ENCODE measurements at regions not wholly inside any gene's neighbourhood (a gene's known extent, or its start where the extent isn't known, plus 50 kb on each side); places are given as distances from the start of the nearest gene placed in this dataset.

DNA sequence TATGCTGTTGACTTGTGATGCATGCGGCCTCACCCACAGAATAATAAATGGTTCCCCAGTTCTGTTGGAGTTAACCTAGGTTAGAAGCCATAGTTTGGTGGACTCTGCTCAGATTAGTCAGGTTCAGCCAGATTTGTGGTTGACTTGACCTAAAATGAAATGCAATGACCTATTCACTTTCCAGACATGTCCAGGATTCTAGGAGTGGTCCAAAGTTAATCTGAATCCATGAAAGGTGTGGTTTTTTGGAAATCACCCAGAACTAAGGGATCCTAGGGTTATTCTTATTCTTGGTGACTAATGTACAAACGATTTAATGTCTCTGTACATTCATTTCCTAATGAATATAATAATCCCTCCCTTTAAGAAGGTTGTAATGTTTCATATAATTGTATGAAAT, 88.9 kb upstream of the RBBP8 start:
- DNase-seq (ENCODE audit: low spot score): no peak

DNA sequence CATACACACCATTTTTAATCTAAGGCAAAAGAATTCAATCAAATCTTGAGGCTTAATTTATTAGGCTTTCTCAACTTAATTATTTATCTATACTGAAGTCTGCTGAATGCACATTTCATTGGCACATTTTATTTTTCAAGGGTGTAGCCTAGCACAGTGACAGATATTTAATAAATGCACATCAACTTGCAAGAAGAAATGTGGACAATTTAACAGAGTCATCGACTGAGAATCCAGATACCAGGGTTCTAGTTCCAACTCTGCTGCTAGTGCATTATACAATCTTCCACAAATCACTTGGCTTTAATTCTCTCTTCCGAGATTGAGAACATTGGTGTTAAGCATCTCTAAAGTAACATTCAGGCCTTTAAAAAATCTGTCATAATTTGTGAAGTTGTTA, 88.5 kb upstream of the RBBP8 start:
- no peak for DNase-seq (ENCODE audit: low spot score)
- TF ChIP-seq, protein P1, sequence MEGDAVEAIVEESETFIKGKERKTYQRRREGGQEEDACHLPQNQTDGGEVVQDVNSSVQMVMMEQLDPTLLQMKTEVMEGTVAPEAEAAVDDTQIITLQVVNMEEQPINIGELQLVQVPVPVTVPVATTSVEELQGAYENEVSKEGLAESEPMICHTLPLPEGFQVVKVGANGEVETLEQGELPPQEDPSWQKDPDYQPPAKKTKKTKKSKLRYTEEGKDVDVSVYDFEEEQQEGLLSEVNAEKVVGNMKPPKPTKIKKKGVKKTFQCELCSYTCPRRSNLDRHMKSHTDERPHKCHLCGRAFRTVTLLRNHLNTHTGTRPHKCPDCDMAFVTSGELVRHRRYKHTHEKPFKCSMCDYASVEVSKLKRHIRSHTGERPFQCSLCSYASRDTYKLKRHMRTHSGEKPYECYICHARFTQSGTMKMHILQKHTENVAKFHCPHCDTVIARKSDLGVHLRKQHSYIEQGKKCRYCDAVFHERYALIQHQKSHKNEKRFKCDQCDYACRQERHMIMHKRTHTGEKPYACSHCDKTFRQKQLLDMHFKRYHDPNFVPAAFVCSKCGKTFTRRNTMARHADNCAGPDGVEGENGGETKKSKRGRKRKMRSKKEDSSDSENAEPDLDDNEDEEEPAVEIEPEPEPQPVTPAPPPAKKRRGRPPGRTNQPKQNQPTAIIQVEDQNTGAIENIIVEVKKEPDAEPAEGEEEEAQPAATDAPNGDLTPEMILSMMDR (IDR thresholded peaks at IDR 0.05; ENCODE audit: borderline replicate concordance, control extremely low read depth, extremely low read depth, insufficient read depth, missing control alignments): no peak
- in situ Hi-C loops (cut with MboI; ENCODE audit: low sequenced_read_pairs, unreplicated experiment): no loop called here

More for the DNA sequence above, 88.9 kb upstream of the RBBP8 start:
- in situ Hi-C loops (cut with MboI; ENCODE audit: low sequenced_read_pairs, unreplicated experiment): no loop called here
- TF ChIP-seq, protein P1 (IDR thresholded peaks at IDR 0.05; ENCODE audit: borderline replicate concordance, control extremely low read depth, extremely low read depth, insufficient read depth, missing control alignments): no peak

DNA sequence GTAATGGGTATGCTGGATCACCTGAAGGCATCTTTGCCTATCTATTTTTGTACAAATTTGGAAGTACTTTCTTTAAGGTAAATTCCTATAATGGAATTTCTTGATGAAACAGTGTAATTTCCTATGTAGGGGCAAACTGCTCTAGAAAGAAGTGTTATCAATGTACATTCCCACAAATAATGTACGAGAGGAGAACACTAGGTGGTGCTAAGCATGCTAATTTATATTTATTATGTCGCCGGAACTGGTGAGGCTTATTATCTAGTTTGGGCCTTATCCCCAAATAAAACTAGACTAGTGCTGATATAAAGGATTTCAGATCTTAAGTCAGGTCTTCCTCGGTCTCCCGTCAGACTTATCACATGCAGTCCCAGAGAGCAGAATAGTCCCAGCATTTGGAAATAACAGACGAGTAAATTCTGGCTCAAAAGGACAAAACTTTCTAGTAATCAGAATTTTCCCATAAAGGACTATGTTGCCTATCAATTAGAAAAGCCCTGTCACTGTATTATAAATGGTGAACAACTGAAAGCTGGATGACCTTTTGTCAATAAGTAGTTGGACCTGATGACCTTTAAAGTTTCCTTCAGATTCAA, 86.9 kb upstream of the RBBP8 start:
- TF ChIP-seq, protein P1 (IDR thresholded peaks at IDR 0.05; ENCODE audit: borderline replicate concordance, control extremely low read depth, extremely low read depth, insufficient read depth, missing control alignments): peak; percentile 27
- DNase-seq (ENCODE audit: low spot score): peak; percentile 31
- in situ Hi-C loops (cut with MboI; ENCODE audit: low sequenced_read_pairs, unreplicated experiment): no loop called here

DNA sequence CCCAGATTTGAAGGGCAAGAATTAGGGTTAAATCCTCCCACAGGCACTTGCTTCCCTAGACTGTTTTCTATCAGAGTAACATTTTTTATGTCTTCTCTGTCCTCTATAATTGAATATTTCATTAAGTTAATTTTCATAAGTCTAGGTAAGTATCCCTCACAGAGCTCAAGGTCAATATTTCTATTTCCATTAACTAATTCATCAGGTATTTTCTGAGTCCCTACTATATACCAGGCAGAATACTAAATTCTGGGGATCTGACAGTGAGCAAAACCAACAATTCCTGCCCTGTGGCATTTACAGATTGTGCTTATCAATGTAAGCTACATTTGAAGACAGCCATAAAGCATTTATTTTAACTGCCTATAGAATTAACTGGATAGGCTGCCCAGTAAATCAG, 86.4 kb upstream of the RBBP8 start:
- no peak for DNase-seq (ENCODE audit: low spot score)
- in situ Hi-C loops (cut with MboI; ENCODE audit: low sequenced_read_pairs, unreplicated experiment): no loop called here
- TF ChIP-seq, protein P1 (IDR thresholded peaks at IDR 0.05; ENCODE audit: borderline replicate concordance, control extremely low read depth, extremely low read depth, insufficient read depth, missing control alignments): no peak

DNA sequence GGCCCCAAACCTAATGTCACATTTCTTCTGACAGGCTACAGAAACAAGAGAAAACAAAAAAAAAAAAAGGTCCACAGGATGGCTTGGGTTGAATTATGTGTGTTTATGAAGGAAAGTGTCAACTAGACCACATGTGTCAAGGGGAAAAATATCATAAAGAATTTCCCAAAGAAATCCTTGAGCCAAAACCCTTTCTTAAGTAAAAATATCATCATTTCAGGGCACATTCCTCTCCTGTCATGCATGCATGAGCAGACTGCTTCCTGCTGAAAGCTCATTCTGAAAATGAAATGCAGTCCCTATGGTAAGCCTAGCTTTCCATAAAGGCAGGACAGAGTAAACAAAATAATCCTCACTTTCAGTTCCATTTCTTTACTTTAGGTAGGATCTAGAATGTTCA, 85.7 kb upstream of the RBBP8 start:
- in situ Hi-C loops (cut with MboI; ENCODE audit: low sequenced_read_pairs, unreplicated experiment): no loop called here
- no peak for DNase-seq (ENCODE audit: low spot score)
- TF ChIP-seq, protein P1 (IDR thresholded peaks at IDR 0.05; ENCODE audit: borderline replicate concordance, control extremely low read depth, extremely low read depth, insufficient read depth, missing control alignments): no peak

DNA sequence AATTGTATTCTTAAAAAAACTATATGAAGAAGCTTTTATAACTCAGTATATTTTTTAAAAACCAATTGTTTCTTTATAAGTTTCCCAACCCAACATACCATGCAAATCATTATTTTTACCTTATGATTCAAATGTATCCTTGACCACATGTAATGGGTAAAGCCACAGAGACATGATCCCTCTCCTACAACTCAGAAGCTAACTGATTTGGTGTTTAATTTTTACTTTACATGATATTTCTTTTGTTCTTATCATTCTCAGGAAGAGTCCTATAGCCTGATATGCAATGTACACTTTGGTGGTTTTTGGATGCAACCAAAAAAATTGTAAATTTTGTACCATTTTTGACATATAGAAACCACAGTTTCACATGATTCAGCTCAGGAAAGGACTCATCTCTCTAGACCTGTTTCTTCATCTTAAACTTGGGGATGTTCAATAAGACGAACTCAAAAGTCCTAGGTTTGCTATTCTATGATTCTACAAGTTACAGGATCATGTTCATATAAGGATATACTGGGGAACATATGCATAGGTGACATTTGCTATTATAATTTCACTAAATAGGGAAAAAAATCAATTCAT, 85.2 kb upstream of the RBBP8 start:
- no peak for DNase-seq (ENCODE audit: low spot score)
- TF ChIP-seq, protein P1 (IDR thresholded peaks at IDR 0.05; ENCODE audit: borderline replicate concordance, control extremely low read depth, extremely low read depth, insufficient read depth, missing control alignments): no peak
- in situ Hi-C loops (cut with MboI; ENCODE audit: low sequenced_read_pairs, unreplicated experiment): no loop called here
